Mesodermal cell (in vitro differentiated cells): ENCODE measurements at regions not wholly inside any gene's neighbourhood (a gene's known extent, or its start where the extent isn't known, plus 50 kb on each side); places are given as distances from the start of the nearest gene placed in this dataset.

Source experiments
- H3K27ac ChIP-seq: 2 replicates; pipeline ENCODE4 v1.7.0; 2013; ENCODE audit warnings: mild to moderate bottlenecking, low read depth, low read length, moderate library complexity; ENCODE audit not compliant: severe bottlenecking
- H3K36me3 ChIP-seq: 2 replicates; pipeline ENCODE4 v1.7.1; 2013; ENCODE audit warnings: mild to moderate bottlenecking, low read length, moderate library complexity; ENCODE audit not compliant: control insufficient read depth, insufficient read depth
- H3K4me1 ChIP-seq: one replicate; pipeline ENCODE4 v1.7.1; 2013; ENCODE audit warnings: mild to moderate bottlenecking, low read length; ENCODE audit not compliant: insufficient read depth, control insufficient read depth, poor library complexity, severe bottlenecking
- H3K4me3 ChIP-seq: 2 replicates; pipeline ENCODE4 v1.7.0; 2013; ENCODE audit warnings: low read length, control low read depth, mild to moderate bottlenecking; ENCODE audit not compliant: insufficient read depth, poor library complexity, severe bottlenecking; ENCODE audit errors: extremely low read depth
- H3K9me3 ChIP-seq: 2 replicates; pipeline ENCODE4 v1.7.1; 2013; ENCODE audit warnings: mild to moderate bottlenecking, low read length, moderate library complexity; ENCODE audit not compliant: control insufficient read depth
- WGBS, 2 experiments: methylation state at CpG; one replicate each; pipeline ENCODE4 v1.1.5; 2013; ENCODE audit warnings: missing lambda C conversion rate in 2 of 2; ENCODE audit not compliant: insufficient coverage in 2 of 2; 5-methylcytosine and 5-hydroxymethylcytosine counted together

GRCh38 chr3:159555205-159555604 lies 433.4 kb upstream of the IL12A start:
- no peak overlapping the region for H3K4me3 ChIP-seq

GRCh38 chr3:159559771-159560170 lies 428.9 kb upstream of the IL12A start:
- Histone ChIP-seq H3K4me1 (no peaks in the 10 kb centered on the region), H3K9me3 (no peaks in the 10 kb centered on the region), H3K27ac (no peak overlapping the region), H3K4me3 (no peak overlapping the region), H3K36me3 (no peaks in the 10 kb centered on the region)
- no CpG with 5 or more reads among the region's 1 CpG for WGBS, 2 experiments

More at GRCh38 chr3:159555205-159555604, 433.4 kb upstream of the IL12A start:
- Histone ChIP-seq H3K36me3 (no peaks in the 10 kb centered on the region), H3K4me1 (no peaks in the 10 kb centered on the region), H3K27ac (no peak overlapping the region), H3K9me3 (no peaks in the 10 kb centered on the region)

DNA sequence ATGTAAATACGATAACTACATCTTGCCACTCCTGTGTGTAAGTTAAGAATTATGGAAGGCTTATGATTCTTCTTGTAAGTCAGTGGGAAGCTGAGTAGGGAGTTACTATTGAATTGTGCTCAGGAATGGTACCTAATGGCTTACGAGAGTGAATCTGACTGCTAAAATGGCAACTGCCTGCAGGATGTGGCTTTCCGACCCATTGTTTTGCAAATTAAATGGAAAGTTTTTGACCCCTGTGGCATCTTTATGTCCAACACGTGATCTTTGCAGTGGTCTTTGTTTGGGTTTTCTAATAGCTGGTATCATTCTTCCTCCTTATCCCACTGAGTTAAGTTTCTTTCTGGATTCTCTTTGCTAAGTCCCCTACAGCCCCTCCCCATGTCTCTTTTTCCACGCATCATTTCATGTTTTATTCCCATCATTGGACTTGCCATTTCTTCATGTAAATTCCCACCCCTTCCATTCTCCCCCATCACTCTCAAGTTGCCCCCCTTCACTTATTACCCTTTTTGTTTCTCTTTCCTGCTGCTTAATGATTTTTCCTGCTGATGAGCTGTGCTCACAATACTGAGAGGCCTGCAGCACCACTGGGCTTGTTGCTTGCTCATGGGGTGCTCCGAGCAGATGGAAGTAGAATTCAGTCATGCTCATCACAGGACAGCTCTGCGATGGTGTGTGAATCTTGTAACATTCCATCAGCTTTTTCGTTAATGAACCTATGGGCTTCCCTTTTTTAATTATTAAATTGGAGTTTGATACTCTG lies 428.2 kb upstream of the IL12A start:
- Histone ChIP-seq H3K36me3 (no peaks in the 10 kb centered on the region), H3K4me3 (no peak overlapping the region), H3K4me1 (no peaks in the 10 kb centered on the region), H3K9me3 (no peaks in the 10 kb centered on the region), H3K27ac (no peak overlapping the region)
- WGBS, 2 experiments = 32 to 42% methylated on average over 3 to 6 of the region's 8 CpGs

- Histone ChIP-seq H3K4me1 (no peaks in the 10 kb centered on the region), H3K36me3 (no peaks in the 10 kb centered on the region), H3K4me3 (no peak overlapping the region), H3K9me3 (no peaks in the 10 kb centered on the region), H3K27ac (no peak overlapping the region)
- no CpG with 5 or more reads among the region's 1 CpG for WGBS, 2 experiments
These were observed 423.3 kb upstream of the IL12A start for GRCh38 chr3:159565313-159565712.

DNA sequence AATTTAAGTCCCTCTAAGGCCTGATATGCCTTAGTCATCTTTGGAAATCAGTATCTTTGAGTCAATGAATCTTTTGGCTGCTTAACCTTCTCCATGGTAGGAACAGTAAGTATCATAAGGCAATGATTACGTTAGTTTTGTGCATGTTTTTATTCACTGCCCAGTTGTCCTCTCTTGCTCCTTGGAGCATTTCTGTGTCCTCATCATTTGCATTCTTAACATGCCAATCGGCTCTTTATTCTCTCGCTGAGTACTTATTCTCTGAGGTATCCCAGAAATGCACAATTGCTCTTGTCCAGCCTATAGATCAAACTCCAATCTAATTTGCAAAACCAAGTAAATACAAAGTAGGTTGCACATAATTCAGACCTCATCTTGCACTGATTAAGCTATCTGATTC lies 405.0 kb upstream of the IL12A start:
- H3K36me3 ChIP-seq = no peaks in the 10 kb centered on the region
- H3K27ac ChIP-seq = no peak overlapping the region
- no peak overlapping the region for H3K4me3 ChIP-seq
- 74 to 86% methylated on average over 3 of the region's 3 CpGs for WGBS, 2 experiments
- H3K4me1 ChIP-seq = peaks cover 15% of the 10 kb centered on the region
- no peaks in the 10 kb centered on the region for H3K9me3 ChIP-seq

GRCh38 chr3:159584421-159584820 lies 404.2 kb upstream of the IL12A start:
- WGBS, 2 experiments = 80 to 100% methylated on average over 1 of the region's 3 CpGs
- no peak overlapping the region for H3K27ac ChIP-seq

DNA sequence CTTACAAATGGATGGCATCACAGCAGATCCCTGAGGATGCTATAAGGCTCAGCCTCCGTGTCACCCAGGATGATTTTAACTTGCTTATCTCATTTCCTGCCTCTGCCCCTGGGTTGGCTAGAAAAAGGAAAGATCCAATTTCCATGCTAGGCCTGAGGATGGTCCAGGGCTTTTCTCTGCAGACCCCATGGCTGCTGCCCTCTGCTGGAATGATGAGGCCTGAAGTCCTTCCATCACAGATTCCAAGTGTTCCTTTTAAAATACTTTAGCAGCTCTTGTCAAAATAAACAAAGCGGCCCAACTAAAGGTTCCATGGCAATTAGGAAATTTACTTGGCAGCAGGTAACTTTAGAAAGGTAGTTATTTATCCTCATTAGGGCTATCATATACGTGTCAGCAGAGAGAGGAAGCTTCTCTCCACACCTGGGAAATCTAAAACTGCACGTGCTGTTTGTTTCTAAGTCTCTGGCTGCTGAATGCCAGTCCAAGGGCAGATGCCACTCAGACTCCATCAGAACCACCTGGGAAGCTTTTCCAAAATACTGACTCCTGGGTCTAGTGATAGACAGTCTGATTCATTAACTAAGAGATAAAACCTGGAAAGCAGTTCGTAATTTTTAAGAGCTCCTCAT lies 401.9 kb upstream of the IL12A start:
- Histone ChIP-seq H3K27ac (no peak overlapping the region), H3K4me3 (no peak overlapping the region), H3K9me3 (no peaks in the 10 kb centered on the region), H3K4me1 (peaks cover 15% of the 10 kb centered on the region), H3K36me3 (no peaks in the 10 kb centered on the region)
- 30 to 50% methylated on average over 2 to 3 of the region's 5 CpGs for WGBS, 2 experiments

More at GRCh38 chr3:159584421-159584820, 404.2 kb upstream of the IL12A start:
- Histone ChIP-seq H3K36me3 (no peaks in the 10 kb centered on the region), H3K9me3 (no peaks in the 10 kb centered on the region), H3K4me1 (peaks cover 15% of the 10 kb centered on the region), H3K4me3 (no peak overlapping the region)

DNA sequence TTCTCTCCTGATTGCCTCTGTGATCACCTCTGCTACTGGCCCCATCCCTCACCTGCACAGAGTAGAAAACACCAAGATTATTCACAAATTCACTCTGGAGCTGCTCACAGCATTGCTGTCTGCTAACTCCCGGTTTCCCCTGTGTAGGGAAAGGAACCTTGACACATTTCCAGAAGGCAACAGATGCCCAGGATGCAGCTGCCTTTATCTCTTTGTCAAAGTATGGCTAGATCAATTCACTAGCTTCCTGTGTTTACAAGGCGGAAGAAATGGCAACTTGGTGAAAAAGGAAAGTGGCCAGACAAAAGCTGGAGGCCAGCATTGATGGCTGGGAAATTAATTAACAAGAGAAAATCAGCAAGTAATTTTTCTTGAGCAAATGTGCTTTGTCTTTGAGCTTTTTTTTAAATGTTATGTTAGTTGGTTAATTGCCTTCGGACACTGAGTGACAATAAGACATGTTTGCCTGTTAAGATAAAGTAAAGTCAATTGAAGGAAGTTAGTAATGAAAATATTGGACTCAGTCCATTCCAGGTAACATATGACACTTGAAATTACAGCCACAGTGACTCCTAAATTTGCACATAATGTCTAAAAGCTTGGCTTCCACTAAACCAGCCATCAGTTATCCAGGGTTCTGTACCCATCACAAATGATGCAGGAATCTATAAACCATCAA lies 394.6 kb upstream of the IL12A start:
- no peak overlapping the region for H3K4me3 ChIP-seq
- WGBS, 2 experiments = 71 to 90% methylated on average over 2 to 3 of the region's 3 CpGs
- no peaks in the 10 kb centered on the region for H3K9me3 ChIP-seq
- H3K4me1 ChIP-seq = peaks cover 3% of the 10 kb centered on the region
- no peak overlapping the region for H3K27ac ChIP-seq
- H3K36me3 ChIP-seq = no peaks in the 10 kb centered on the region

- H3K36me3 ChIP-seq = no peaks in the 10 kb centered on the region
- no peaks in the 10 kb centered on the region for H3K4me1 ChIP-seq
- H3K27ac ChIP-seq = no peak overlapping the region
- no peak overlapping the region for H3K4me3 ChIP-seq
- peaks cover 5% of the 10 kb centered on the region for H3K9me3 ChIP-seq
These were observed 388.3 kb upstream of the IL12A start for GRCh38 chr3:159600291-159600690.

DNA sequence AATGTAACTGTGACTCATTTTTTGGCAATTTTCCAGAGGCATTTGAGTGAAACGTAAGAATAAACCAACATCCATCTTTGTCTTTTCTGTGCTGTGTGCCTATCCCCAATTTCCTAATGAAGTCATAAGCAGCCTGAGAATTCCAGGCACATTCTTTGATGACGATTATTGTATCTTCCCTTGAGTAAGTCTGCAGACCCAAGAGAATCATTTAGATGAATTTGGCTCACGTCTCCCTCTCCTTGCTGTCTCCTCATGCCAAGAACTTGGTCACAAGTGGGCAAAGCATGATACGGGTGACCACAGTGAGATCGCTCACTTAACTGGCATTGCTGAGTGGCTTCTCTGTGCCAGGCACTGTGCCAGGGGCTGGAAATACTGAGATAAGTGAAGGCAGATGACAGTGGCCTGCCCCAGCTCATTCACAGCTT lies 384.5 kb upstream of the IL12A start:
- Histone ChIP-seq H3K4me3 (no peak overlapping the region), H3K36me3 (no peaks in the 10 kb centered on the region), H3K27ac (no peak overlapping the region), H3K4me1 (no peaks in the 10 kb centered on the region), H3K9me3 (peaks cover 5% of the 10 kb centered on the region)
- 79 to 94% methylated on average over 4 to 5 of the region's 5 CpGs for WGBS, 2 experiments

GRCh38 chr3:159605101-159605500 lies 383.5 kb upstream of the IL12A start:
- Histone ChIP-seq H3K4me1 (no peaks in the 10 kb centered on the region), H3K27ac (no peak overlapping the region), H3K4me3 (no peak overlapping the region), H3K36me3 (no peaks in the 10 kb centered on the region), H3K9me3 (no peaks in the 10 kb centered on the region)
- WGBS, 2 experiments = 90 to 100% methylated on average over 1 to 2 of the region's 3 CpGs
